IMR-90 (cell line): ENCODE measurements at regions not wholly inside any gene's neighbourhood (a gene's known extent, or its start where the extent isn't known, plus 50 kb on each side); places are given as distances from the start of the nearest gene placed in this dataset.

Source experiments
- ATAC-seq: fragments of 200-7000 bp; cut with Tn5 transposase; 2 replicates; pipeline ENCODE4 v1.9.1; 2020; ENCODE audit warnings: low read depth, mild to moderate bottlenecking, moderate library complexity
- BruUV-seq: library from RNA; stranded (reverse); fragments of 400-500 nt; replicated peaks from 2 replicates; lab custom pipeline; 2021; lab: Mats Ljungman, UMichigan
- CTCF ChIA-PET: fragments of 300-600 bp; formaldehyde crosslinking; extraction: SDS; loops from one replicate; lab custom pipeline; 2021; ENCODE audit warnings: antibody characterized with exemption; lab: Yijun Ruan, JAX
- POLR2A ChIA-PET: fragments of 300-600 bp; sonication (Branson Sonifier 250); formaldehyde crosslinking; loops from one replicate; lab custom pipeline; 2022; ENCODE audit warnings: antibody characterized with exemption; ENCODE audit not compliant: unreplicated experiment; lab: Charles Lee
- DNase-seq: peaks from one replicate; pipeline ENCODE4 v3.0.0; 2013
- H2AFZ ChIP-seq: replicated peaks from 2 replicates; pipeline ENCODE3; 2013; ENCODE audit warnings: low read length, mild to moderate bottlenecking; ENCODE audit not compliant: poor library complexity
- H2AK5ac ChIP-seq: 2 replicates; pipeline ENCODE4 v1.6.1; 2013; ENCODE audit warnings: low read depth, low read length, inconsistent platforms
- H2AK9ac ChIP-seq: replicated peaks from 2 replicates; pipeline ENCODE3; 2013; ENCODE audit warnings: mild to moderate bottlenecking, low read depth, low read length, moderate library complexity; ENCODE audit not compliant: poor library complexity
- H2BK120ac ChIP-seq: 2 replicates; pipeline ENCODE4 v1.6.1; 2013; ENCODE audit warnings: low read depth, low read length, inconsistent platforms
- H2BK15ac ChIP-seq: 3 replicates; pipeline ENCODE4 v1.6.1; 2013; ENCODE audit warnings: low read depth, low read length, inconsistent platforms
- H2BK20ac ChIP-seq: 2 replicates; pipeline ENCODE4 v1.6.1; 2013; ENCODE audit warnings: low read depth, mild to moderate bottlenecking, inconsistent platforms, low read length, moderate library complexity
- H2BK5ac ChIP-seq: 2 replicates; pipeline ENCODE4 v1.6.1; 2013; ENCODE audit warnings: mild to moderate bottlenecking, low read depth, low read length, inconsistent platforms; ENCODE audit not compliant: poor library complexity, severe bottlenecking
- H3K14ac ChIP-seq: replicated peaks from 2 replicates; pipeline ENCODE4 v1.6.1; 2013; ENCODE audit warnings: low read depth, low read length, inconsistent platforms
- H3K18ac ChIP-seq: 2 replicates; pipeline ENCODE4 v1.6.1; 2013; ENCODE audit warnings: low read depth, low read length, control low read depth
- H3K23ac ChIP-seq: 2 replicates; pipeline ENCODE4 v1.6.1; 2013; ENCODE audit warnings: low read depth, low read length, inconsistent platforms
- H3K27ac ChIP-seq: 2 replicates; pipeline ENCODE4 v1.5.1; 2013; ENCODE audit warnings: mild to moderate bottlenecking, control low read depth, low read length; ENCODE audit not compliant: insufficient read depth
- H3K27me3 ChIP-seq: 2 replicates; pipeline ENCODE4 v1.6.1; 2013; ENCODE audit warnings: low read length; ENCODE audit not compliant: control insufficient read depth, insufficient read depth
- H3K36me3 ChIP-seq: 2 replicates; pipeline ENCODE4 v1.6.1; 2013; ENCODE audit warnings: low read length, mixed read lengths; ENCODE audit not compliant: control insufficient read depth, insufficient read depth
- H3K4ac ChIP-seq: 2 replicates; pipeline ENCODE4 v1.6.1; 2013; ENCODE audit warnings: low read depth, low read length, inconsistent platforms
- H3K4me1 ChIP-seq: 2 replicates; pipeline ENCODE4 v1.6.1; 2013; ENCODE audit warnings: low read length, mixed read lengths; ENCODE audit not compliant: control insufficient read depth, insufficient read depth
- H3K4me2 ChIP-seq: 2 replicates; pipeline ENCODE4 v1.6.1; 2013; ENCODE audit warnings: low read depth, mild to moderate bottlenecking, control low read depth, low read length, moderate library complexity
- H3K4me3 ChIP-seq: 2 replicates; pipeline ENCODE4 v1.5.1; 2013; ENCODE audit warnings: low read depth, mild to moderate bottlenecking, control low read depth, low read length, moderate library complexity; ENCODE audit not compliant: insufficient read depth
- H3K56ac ChIP-seq: 2 replicates; pipeline ENCODE4 v1.6.1; 2013; ENCODE audit warnings: low read length, inconsistent platforms; ENCODE audit not compliant: insufficient read depth; ENCODE audit errors: extremely low read depth
- H3K79me1 ChIP-seq, 2 experiments: 2 replicates each; pipeline ENCODE4 v1.6.1; 2013; ENCODE audit warnings: low read length in 2 of 2, inconsistent platforms in 1 of 2, low read depth in 1 of 2
- H3K9ac ChIP-seq: 2 replicates; pipeline ENCODE4 v1.6.1; 2013; ENCODE audit warnings: low read depth, low read length, control low read depth
- H3K9me1 ChIP-seq: 2 replicates; pipeline ENCODE4 v1.6.1; 2013; ENCODE audit warnings: low read length, inconsistent platforms; ENCODE audit not compliant: insufficient read depth
- H3K9me3 ChIP-seq: 2 replicates; pipeline ENCODE4 v1.6.1; 2013; ENCODE audit warnings: low read length; ENCODE audit not compliant: control insufficient read depth, insufficient read depth
- H4K20me1 ChIP-seq: 2 replicates; pipeline ENCODE4 v1.6.1; 2013; ENCODE audit warnings: low read length, inconsistent platforms; ENCODE audit not compliant: insufficient read depth
- H4K5ac ChIP-seq: 2 replicates; pipeline ENCODE4 v1.6.1; 2013; ENCODE audit warnings: mild to moderate bottlenecking, low read depth, low read length, control low read depth
- H4K8ac ChIP-seq, 2 experiments: 2 replicates each; pipeline ENCODE4 v1.6.1; 2013; ENCODE audit warnings: low read depth in 2 of 2, low read length in 2 of 2, control low read depth in 1 of 2, inconsistent platforms in 1 of 2
- H4K91ac ChIP-seq: 2 replicates; pipeline ENCODE4 v1.6.1; 2013; ENCODE audit warnings: low read depth, low read length, inconsistent platforms; ENCODE audit not compliant: insufficient read depth
- BHLHE40 ChIP-seq: fragments of 150-350 bp; IDR thresholded peaks from 2 replicates; pipeline ENCODE4 v1.6.1; 2016; ENCODE audit warnings: mild to moderate bottlenecking, low read depth, low read length
- CEBPB ChIP-seq: IDR thresholded peaks from 2 replicates; pipeline ENCODE4 v1.6.1; 2012; ENCODE audit warnings: low read depth, low read length, improper control_type of control experiment
- CHD1 ChIP-seq: IDR thresholded peaks from 2 replicates; pipeline ENCODE4 v1.6.1; 2012; ENCODE audit warnings: low read depth, low read length, improper control_type of control experiment
- CTCF ChIP-seq: conservative IDR thresholded peaks from 2 replicates; pipeline ENCODE4 v1.5.1; 2012; ENCODE audit warnings: mild to moderate bottlenecking, low read depth, low read length, improper control_type of control experiment
- ELK1 ChIP-seq: fragments of 150-350 bp; IDR thresholded peaks from 2 replicates; pipeline ENCODE4 v1.6.1; 2016; ENCODE audit warnings: low read depth, mild to moderate bottlenecking, low read length, moderate library complexity, borderline replicate concordance
- FOS ChIP-seq: fragments of 150-350 bp; IDR thresholded peaks from 2 replicates; pipeline ENCODE4 v1.6.1; 2016; ENCODE audit warnings: low read depth, low read length
- MAFK ChIP-seq: IDR thresholded peaks from 2 replicates; pipeline ENCODE4 v1.6.1; 2012; ENCODE audit warnings: low read depth, low read length, improper control_type of control experiment
- MXI1 ChIP-seq: IDR thresholded peaks from 2 replicates; pipeline ENCODE4 v1.6.1; 2012; ENCODE audit warnings: low read depth, mild to moderate bottlenecking, low read length, moderate library complexity, borderline replicate concordance
- NFE2L2 ChIP-seq: fragments of 150-350 bp; IDR thresholded peaks from 2 replicates; pipeline ENCODE4 v1.6.1; 2016; ENCODE audit warnings: low read depth, mild to moderate bottlenecking, low read length
- POLR2A ChIP-seq: IDR thresholded peaks from 2 replicates; pipeline ENCODE4 v1.6.1; 2012; ENCODE audit warnings: mild to moderate bottlenecking, low read depth, low read length
- RCOR1 ChIP-seq: IDR thresholded peaks from 2 replicates; pipeline ENCODE4 v1.6.1; 2012; ENCODE audit warnings: mild to moderate bottlenecking, low read length, improper control_type of control experiment; ENCODE audit not compliant: insufficient replicate concordance
- RFX5 ChIP-seq: IDR thresholded peaks from 2 replicates; pipeline ENCODE4 v1.8.0; 2012; ENCODE audit warnings: low read depth, mild to moderate bottlenecking, low read length, moderate library complexity
- SMC3 ChIP-seq: fragments of 150-350 bp; IDR thresholded peaks from 2 replicates; pipeline ENCODE4 v1.6.1; 2016; ENCODE audit warnings: low read depth, mild to moderate bottlenecking, antibody characterized with exemption, low read length, moderate library complexity
- USF2 ChIP-seq: fragments of 150-350 bp; IDR thresholded peaks from 2 replicates; pipeline ENCODE4 v1.6.1; 2017; ENCODE audit warnings: mild to moderate bottlenecking, antibody characterized with exemption, low read length, low read depth
- WGBS, 2 experiments: methylation state at CpG; one replicate each; pipeline versions ENCODE4 v1.1.5 to v1.1.7; 2013; ENCODE audit warnings: missing lambda C conversion rate in 2 of 2; ENCODE audit not compliant: insufficient read length in 1 of 2; ENCODE audit errors: extremely low coverage in 2 of 2; 5-methylcytosine and 5-hydroxymethylcytosine counted together
- dilution Hi-C: fragments of 300-500 bp; cut with HindIII; formaldehyde crosslinking; loops from one replicate; pipeline ENCODE4 v1.14.3; 2018; ENCODE audit warnings: low sequenced_read_pairs; ENCODE audit not compliant: unreplicated experiment
- in situ Hi-C: fragments of 300-500 bp; cut with MboI; formaldehyde crosslinking; loops from 3 replicates; pipeline ENCODE4 v1.14.3; 2019; ENCODE audit warnings: low sequenced_read_pairs, inconsistent platforms, mixed read lengths
- intact Hi-C: fragments of 100-400 bp; cut with micrococcal nuclease; formaldehyde crosslinking; loops from 2 replicates; pipeline ENCODE4 v1.10.0; 2022

- intact Hi-C loops (no loop called here), in situ Hi-C loops (no loop called here), dilution Hi-C loops (no loop called here)
- Histone ChIP-seq H2BK120ac (no peak overlapping the region), H3K23ac (no peak overlapping the region), H2BK5ac (no peak overlapping the region), H3K18ac (no peak overlapping the region), H3K4ac (no peak overlapping the region), H3K14ac (no peak overlapping the region), H3K4me1 (no peaks in the 10 kb centered on the region), H3K9ac (no peak overlapping the region), H2BK20ac (no peak overlapping the region), H3K4me2 (no peak overlapping the region), H2AK5ac (no peak overlapping the region), H4K8ac (no peak overlapping the region), H3K79me1 (no peaks in the 10 kb centered on the region), H4K20me1 (no peaks in the 10 kb centered on the region), H4K91ac (no peak overlapping the region), H3K27me3 (no peaks in the 10 kb centered on the region), H2AFZ (no peak overlapping the region), H3K9me3 (peaks cover 3% of the 10 kb centered on the region; the same call in 1 of the 2 replicates), H3K36me3 (no peaks in the 10 kb centered on the region), H2BK15ac (no peak overlapping the region), H3K9me1 (no peaks in the 10 kb centered on the region), H4K5ac (no peak overlapping the region), H3K27ac (no peak overlapping the region), H3K4me3 (no peak overlapping the region), H3K56ac (no peak overlapping the region), H2AK9ac (no peak overlapping the region)
- WGBS, 2 experiments, result 41% methylated on average over 2 of the region's 9 CpGs; no CpG with 5 or more reads in 1 of the 2 experiments
- DNase-seq (no peak), ATAC-seq (no peak)
- no TSS peak for BruUV-seq
- CTCF ChIA-PET, result no interaction called here
- POLR2A ChIA-PET, result no interaction called here
- TF ChIP-seq USF2 (no peak), CTCF (no peak), RFX5 (no peak), MXI1 (no peak), CEBPB (no peak), FOS (no peak), MAFK (no peak), BHLHE40 (no peak), NFE2L2 (no peak), POLR2A (no peak), ELK1 (no peak), RCOR1 (no peak), CHD1 (no peak), SMC3 (no peak)
Observed at GRCh38 chr2:107215401-107216350, 329.7 kb upstream of the ST6GAL2 start.
